ENCODE measurements at regions not wholly inside any gene's neighbourhood (a gene's known extent, or its start where the extent isn't known, plus 50 kb on each side); places are given as distances from the start of the nearest gene placed in this dataset.

- Histone ChIP-seq H3K27ac (no peak overlapping the region), H3K4me1 (no peaks in the 10 kb centered on the region), H3K27me3 (no peaks in the 10 kb centered on the region), H3K9me3 (no peaks in the 10 kb centered on the region), H3K4me3 (no peak overlapping the region), H3K36me3 (no peaks in the 10 kb centered on the region)
- WGBS, 2 donors (ENCODE audit: low coverage in 1 of 2): 89% methylated on average over 4 of the region's 13 CpGs; no CpG with 5 or more reads in 1 of the 2 donors
- ATAC-seq: no peak
- TF ChIP-seq POLR2A (IDR thresholded peaks at IDR 0.05) (no peak), CTCF (IDR thresholded peaks at IDR 0.05) (no peak), POLR2AphosphoS5 (IDR thresholded peaks at IDR 0.05) (no peak), EP300 (IDR thresholded peaks at IDR 0.05) (no peak)
These were observed 729.8 kb downstream of the QKI start for GRCh38 chr6:164144316-164144715.

DNA sequence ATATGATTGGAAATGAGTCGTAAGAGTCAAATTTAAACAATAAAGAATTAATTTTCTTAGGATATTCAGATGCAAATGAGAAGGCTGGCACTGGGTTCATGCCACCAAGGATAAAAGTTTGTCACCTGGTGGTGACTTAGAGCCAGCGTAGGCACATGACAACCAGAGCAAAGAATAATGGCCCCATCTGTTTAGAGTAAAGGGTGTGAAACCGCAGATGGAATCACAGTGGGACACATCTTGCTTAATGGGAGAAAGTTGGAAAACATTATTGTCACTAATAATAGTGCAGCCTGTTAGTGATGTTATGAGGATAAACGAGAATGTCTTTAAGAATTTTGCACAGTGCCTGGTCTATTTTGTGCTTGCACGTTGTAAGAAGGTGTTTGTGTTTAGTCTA, 727.8 kb downstream of the QKI start:
- no peak overlapping the region for H3K4me3 ChIP-seq
- no peaks in the 10 kb centered on the region for H3K27me3 ChIP-seq
- TF ChIP-seq POLR2AphosphoS5 (IDR thresholded peaks at IDR 0.05) (no peak), CTCF (IDR thresholded peaks at IDR 0.05) (no peak), POLR2A (IDR thresholded peaks at IDR 0.05) (no peak), EP300 (IDR thresholded peaks at IDR 0.05) (no peak)
- no peaks in the 10 kb centered on the region for H3K9me3 ChIP-seq
- no peak overlapping the region for H3K27ac ChIP-seq
- H3K4me1 ChIP-seq: no peaks in the 10 kb centered on the region
- WGBS, 2 donors (ENCODE audit: low coverage in 1 of 2): 49 to 51% methylated on average over 5 of the region's 5 CpGs
- no peaks in the 10 kb centered on the region for H3K36me3 ChIP-seq
- no peak for ATAC-seq

DNA sequence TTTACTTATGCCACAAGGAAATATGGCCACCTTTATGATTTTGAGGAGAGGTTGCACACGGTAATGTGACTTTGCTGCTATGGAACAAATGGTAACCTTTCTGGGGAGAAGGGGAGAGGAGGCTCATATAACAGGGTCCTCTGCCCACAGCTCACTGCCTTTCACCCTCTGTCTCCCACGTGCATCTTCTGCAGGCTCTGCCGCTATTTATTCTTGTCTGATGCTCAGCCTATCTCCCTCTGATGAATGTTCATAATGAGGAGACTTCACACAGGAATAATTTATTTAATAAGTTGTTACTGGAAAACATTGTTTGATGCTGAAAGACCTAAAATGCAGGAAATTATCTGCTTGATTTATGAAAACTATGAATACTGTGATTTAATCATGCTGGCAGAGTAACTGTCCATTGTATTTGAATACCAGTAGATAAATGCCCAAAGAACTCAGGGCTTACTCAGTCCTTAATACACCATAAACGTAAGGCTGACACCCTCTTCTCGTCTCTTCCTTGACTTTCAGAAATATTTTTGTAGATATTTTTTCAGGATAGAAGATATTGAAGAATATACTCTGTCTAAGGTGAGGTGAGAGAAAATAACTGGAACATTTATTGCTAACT, 721.1 kb downstream of the QKI start:
- Histone ChIP-seq H3K27ac (no peak overlapping the region), H3K4me1 (no peaks in the 10 kb centered on the region), H3K27me3 (no peaks in the 10 kb centered on the region), H3K9me3 (no peaks in the 10 kb centered on the region), H3K4me3 (no peak overlapping the region), H3K36me3 (no peaks in the 10 kb centered on the region)
- no peak for ATAC-seq
- 57 to 76% methylated on average over 4 to 5 of the region's 5 CpGs for WGBS, 2 donors (ENCODE audit: low coverage in 1 of 2)
- no peak for TF ChIP-seq CTCF (IDR thresholded peaks at IDR 0.05)
- TF ChIP-seq EP300 (IDR thresholded peaks at IDR 0.05): no peak
- TF ChIP-seq POLR2A (IDR thresholded peaks at IDR 0.05): no peak
- no peak for TF ChIP-seq POLR2AphosphoS5 (IDR thresholded peaks at IDR 0.05)

DNA sequence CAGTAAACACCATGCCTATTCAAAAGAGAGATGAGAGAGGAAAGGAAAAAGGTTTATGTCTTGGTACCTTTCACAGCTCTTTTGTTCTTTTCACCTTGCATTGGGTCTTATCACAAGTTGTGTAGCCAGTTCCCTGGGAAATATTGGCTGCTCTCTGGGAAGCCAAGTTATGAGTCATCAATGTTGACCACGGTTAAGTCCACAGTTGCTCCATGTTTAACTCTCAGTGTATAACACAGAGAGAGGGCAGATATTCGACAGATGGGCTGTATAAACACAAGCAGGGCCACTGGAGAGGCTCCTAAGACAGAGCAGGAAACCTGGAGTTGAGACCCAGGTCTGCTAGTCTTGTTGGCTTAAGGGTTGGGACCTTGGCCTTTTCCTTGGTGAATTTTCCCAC, 718.6 kb downstream of the QKI start:
- ATAC-seq: no peak

More for the DNA sequence above, 718.6 kb downstream of the QKI start:
- H3K27me3 ChIP-seq: no peaks in the 10 kb centered on the region
- TF ChIP-seq CTCF (IDR thresholded peaks at IDR 0.05) (no peak), EP300 (IDR thresholded peaks at IDR 0.05) (no peak), POLR2AphosphoS5 (IDR thresholded peaks at IDR 0.05) (no peak), POLR2A (IDR thresholded peaks at IDR 0.05) (no peak)
- H3K4me1 ChIP-seq: no peaks in the 10 kb centered on the region
- H3K36me3 ChIP-seq: no peaks in the 10 kb centered on the region
- no peak overlapping the region for H3K4me3 ChIP-seq
- no peaks in the 10 kb centered on the region for H3K9me3 ChIP-seq
- no peak overlapping the region for H3K27ac ChIP-seq
- 50% methylated on average over 2 of the region's 2 CpGs; no CpG with 5 or more reads in 1 of the 2 donors for WGBS, 2 donors (ENCODE audit: low coverage in 1 of 2)
